ENCODE measurements at regions not wholly inside any gene's neighbourhood (a gene's known extent, or its start where the extent isn't known, plus 50 kb on each side); places are given as distances from the start of the nearest gene placed in this dataset.

GRCh38 chr19:29308977-29309590, 96.1 kb upstream of the UQCRFS1 start:
- DNase-seq (ENCODE audit: low read depth) = no peak
- no peak overlapping the region for H3K4me3 ChIP-seq (replicated peaks; ENCODE audit: low read depth, low read length)
- TF ChIP-seq CTCF (IDR thresholded peaks at IDR 0.05; ENCODE audit: low read length, missing control alignments) = no peak

- no peak for DNase-seq (ENCODE audit: low read depth)
- no peak overlapping the region for H3K4me3 ChIP-seq (replicated peaks; ENCODE audit: low read depth, low read length)
- no peak for TF ChIP-seq CTCF (IDR thresholded peaks at IDR 0.05; ENCODE audit: low read length, missing control alignments)
Measured at GRCh38 chr19:29309637-29310036, 96.7 kb upstream of the UQCRFS1 start.

GRCh38 chr19:29311191-29311790, 98.3 kb upstream of the UQCRFS1 start:
- no peak overlapping the region for H3K4me3 ChIP-seq (replicated peaks; ENCODE audit: low read depth, low read length)
- no peak for TF ChIP-seq CTCF (IDR thresholded peaks at IDR 0.05; ENCODE audit: low read length, missing control alignments)
- no peak for DNase-seq (ENCODE audit: low read depth)

GRCh38 chr19:29315556-29316190, 102.7 kb upstream of the UQCRFS1 start:
- no peak overlapping the region for H3K4me3 ChIP-seq (replicated peaks; ENCODE audit: low read depth, low read length)
- DNase-seq (ENCODE audit: low read depth) = no peak
- no peak for TF ChIP-seq CTCF (IDR thresholded peaks at IDR 0.05; ENCODE audit: low read length, missing control alignments)

GRCh38 chr19:29318581-29318980, 105.6 kb upstream of the UQCRFS1 start:
- DNase-seq (ENCODE audit: low read depth) = no peak
- no peak for TF ChIP-seq CTCF (IDR thresholded peaks at IDR 0.05; ENCODE audit: low read length, missing control alignments)
- H3K4me3 ChIP-seq (replicated peaks; ENCODE audit: low read depth, low read length) = no peak overlapping the region

- no peak for TF ChIP-seq CTCF (IDR thresholded peaks at IDR 0.05; ENCODE audit: low read length, missing control alignments)
- H3K4me3 ChIP-seq (replicated peaks; ENCODE audit: low read depth, low read length) = no peak overlapping the region
- no peak for DNase-seq (ENCODE audit: low read depth)
Measured at GRCh38 chr19:29320086-29320485, 107.1 kb upstream of the UQCRFS1 start.

Data from fibroblast of pulmonary artery (primary cell).